ENCODE measurements at regions not wholly inside any gene's neighbourhood (a gene's known extent, or its start where the extent isn't known, plus 50 kb on each side); places are given as distances from the start of the nearest gene placed in this dataset.
"Not testable (repeated sequence)": the region's sequence is repeated elsewhere in the genome, so short reads cannot be mapped to it uniquely, and the experiment has no call there.

DNA sequence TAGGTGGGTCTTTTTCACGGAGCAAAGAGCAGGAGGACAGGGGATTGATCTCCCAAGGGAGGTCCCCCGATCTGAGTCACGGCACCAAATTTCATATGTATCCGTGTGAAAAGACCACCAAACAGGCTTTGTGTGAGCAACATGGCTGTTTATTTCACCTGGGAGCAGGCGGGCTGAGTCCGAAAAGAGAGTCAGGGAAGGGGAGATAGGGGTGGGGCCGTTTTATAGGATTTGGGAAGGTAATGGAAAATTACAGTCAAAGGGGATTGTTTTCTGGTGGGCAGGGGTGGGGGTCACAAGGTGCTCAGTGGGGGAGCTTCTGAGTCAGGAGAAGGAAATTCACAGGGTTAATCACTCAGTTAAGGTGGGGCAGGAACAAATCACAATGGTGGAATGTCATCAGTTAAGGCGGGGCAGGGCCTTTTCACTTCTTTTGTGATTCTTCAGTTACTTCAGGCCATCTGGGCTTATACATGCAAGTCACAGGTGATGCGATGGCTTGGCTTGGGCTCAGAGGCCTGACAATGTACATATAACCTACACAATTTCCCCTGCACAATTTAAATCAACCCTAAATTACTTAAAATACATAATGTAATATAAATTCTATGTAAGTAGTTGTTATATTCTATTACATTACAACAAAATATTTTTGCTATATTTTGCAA lies 921.3 kb upstream of the ALCAM start:
- not testable (repeated sequence) for DNase-seq

DNA sequence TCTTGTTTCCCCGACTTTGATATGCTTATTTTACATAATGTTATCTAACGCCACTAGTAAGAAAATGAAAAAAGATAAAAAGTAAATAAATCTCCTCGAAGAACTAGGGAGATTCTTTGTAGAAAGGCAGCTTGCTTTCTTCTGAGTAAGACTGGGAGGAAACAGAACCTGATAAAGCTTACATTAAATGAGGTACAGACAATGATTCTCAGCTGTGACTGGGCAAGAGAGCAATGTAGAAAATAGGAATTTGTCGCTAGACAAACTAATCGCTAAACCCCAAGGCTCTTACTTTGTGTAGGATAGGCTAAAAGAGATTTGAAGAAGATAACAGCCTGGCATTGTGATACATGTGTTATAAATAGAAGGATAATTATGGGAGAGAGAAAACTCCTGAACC lies 919.0 kb upstream of the ALCAM start:
- DNase-seq, result no peak

DNA sequence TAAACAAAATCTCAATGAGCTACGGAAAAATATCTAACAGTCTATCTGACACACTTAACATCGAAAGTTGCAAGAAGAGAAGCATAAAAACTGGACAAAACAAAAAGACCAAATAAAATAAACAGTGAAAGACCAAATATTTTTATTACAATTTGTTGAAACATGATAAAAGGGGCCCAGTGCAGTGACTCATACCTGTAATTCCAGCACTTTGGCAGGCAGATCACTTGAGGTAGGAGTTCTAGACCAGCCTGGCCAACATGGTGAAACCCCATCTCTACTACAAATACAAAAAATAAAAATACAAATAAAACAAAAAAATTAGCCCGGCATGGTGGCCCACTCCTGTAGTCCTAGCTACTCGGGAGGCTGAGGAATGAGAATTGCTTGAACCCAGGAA lies 914.0 kb upstream of the ALCAM start:
- DNase-seq, result no peak

DNA sequence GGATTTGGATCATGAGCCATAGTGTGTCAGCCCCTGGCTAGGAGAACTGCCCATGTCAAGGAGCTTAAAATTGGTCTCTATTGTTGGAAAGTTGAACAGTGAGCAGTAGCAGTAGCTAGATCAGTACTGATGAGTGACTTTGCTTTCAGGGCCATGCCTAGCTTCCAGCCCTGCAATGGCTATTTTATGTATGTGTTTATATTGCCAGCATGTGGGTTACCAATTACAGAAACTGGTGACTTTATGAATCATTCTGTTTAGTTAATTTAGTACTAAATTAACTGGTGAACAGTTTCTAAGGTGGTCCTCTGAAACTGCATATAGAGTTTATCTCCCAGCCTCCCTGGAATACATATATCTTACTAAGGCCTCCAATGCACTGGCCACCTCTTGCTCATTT lies 908.1 kb upstream of the ALCAM start:
- no peak for DNase-seq

DNA sequence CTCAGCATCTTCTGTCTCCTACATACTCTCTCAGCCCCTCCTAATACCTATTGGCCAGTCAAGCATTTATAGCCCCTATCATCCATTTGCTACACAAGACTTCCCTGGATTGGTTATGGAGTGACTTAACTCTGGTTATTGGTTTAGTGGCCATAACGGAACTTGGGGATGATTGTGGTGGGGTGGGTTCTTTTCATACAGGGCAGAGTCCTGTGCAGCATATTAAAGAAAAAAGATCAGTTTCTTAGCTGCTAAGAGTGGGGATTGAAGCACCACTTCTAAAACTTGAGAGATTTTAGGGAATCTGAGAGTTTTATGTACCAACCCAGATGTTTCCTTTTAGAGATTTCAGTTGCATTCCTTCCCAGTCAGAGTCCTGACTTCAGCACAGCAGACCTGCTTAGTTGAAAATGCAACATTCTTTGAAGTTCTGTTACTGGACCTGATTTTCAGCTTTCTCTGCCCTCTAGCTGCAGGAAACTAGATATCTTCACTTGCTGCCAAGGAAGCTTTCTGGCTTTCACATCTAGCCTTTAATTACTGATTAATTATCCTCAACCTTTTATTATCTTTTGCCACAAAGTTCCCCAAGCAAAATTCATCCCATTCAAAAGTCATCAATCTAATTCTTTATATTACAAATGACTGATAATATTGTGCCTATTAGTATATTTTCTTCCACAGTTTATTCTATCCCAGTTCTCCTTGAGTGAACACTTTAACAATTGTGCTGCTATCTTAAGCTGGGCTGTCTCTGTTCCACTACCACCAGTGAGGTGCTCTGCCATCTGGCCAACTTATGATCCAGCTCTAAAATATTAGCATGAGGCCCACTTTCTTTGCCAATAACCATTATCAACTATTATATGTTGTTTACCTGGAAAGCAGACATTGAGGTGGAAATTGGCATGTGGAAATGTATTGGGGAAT lies 906.0 kb upstream of the ALCAM start:
- DNase-seq, result peak; percentile 28

DNA sequence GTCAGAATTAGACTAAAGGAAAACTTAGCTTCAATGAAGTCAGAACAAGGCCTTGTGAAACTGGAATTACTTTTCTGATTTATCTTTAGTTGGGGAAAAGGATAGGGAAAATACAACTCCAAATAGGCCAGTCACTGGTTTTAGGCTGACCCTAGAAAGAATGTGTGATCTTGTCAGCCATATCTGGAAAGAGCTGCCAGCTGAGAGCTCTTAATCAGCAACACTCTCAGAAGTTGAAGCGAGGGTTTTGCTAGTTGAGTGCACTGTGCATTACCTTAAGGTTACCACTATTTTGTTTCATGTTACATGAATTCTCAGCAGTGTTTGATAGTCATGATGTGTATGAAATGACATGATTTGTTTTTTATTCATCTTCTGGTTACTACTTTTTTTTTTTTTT lies 905.3 kb upstream of the ALCAM start:
- no peak for DNase-seq

DNA sequence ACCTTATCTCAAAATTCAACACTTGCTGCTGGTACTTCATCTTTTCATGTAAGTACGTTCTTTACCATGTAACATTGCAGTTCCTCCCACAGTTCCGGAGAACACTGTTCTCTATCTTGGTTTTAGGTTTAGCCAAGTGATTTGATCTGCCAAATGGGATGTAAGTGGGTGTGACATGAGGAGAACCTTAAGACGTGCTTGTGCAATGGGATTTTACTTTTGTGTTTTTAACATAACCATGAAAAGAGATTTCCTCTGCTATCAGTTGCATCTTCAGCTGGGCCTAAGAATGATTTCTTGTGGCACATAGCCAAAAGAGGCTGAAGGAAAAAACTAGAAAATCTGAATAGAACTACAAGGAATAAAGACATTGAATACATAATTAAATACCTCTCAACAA lies 894.5 kb upstream of the ALCAM start:
- DNase-seq, result no peak

DNA sequence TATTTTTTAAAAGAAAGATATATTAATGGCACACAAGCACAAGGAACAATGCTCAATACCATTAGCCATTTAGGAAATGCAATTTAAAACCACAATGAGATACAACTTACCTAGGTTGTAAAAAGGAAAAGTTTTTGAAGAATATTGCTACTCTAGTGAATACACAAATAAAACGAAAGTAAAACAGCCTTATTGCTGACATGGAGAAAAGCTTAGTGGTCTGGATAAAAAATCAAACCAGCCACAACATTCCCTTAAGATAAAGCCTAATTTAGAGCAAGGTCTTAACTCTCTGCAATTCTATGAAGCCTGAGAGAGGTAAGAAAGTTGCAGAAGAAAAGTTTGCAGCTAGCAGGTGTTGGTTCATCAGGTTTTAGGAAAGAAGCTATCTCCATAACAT lies 892.7 kb upstream of the ALCAM start:
- no peak for DNase-seq

DNA sequence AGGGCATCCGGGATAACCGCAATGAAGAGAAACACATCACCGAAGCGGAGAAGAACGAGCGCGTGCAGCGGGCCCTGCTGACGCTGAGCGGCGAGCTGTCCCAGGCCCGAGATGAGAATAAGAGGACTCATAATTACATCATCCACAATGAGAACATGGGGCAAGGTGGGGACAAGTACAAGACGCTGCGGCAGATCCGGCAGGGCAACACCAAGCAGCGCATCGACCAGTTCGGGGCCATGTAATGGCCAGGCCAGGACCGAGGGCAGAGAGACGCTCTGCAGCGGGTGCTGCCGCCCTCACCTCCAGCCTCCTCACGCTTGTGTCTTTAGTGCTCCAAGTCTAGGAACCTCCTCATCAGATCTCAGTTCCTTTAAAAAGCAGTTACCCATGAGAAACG lies 863.7 kb upstream of the ALCAM start:
- DNase-seq, result no peak

DNA sequence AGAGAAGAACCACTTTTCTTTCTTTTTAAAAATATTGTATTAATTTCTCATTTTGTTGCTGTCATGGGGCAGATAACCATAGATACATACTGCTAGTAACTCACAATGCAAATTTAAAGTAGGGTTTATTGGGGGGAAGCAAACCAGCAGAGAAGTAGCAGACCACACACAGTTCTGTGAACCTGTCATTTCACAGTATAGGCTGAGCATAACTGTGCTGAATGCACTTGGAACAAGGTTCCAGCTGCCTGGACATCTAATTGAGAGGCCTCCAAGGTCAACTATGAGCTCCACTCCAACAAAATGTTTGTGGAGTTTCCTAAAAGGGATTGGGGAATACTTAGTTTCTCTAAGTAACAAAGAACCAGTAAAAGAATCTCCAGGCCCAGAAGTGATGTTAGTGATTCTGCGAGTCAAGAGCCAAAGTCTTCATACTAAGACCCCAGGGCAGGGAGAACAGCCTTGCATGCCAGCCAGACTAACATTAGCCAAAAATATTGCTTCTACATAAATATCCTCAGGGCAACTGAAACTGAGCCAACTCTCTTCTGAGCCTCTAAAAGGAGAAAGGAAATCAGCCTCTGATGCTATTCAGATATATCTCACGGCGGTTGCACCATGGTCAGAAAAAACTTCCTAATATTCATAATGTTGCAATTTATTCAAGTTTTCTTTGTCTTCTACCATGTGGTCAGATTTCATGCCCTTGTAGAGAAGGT lies 856.4 kb upstream of the ALCAM start:
- DNase-seq, result peak; percentile 1

DNA sequence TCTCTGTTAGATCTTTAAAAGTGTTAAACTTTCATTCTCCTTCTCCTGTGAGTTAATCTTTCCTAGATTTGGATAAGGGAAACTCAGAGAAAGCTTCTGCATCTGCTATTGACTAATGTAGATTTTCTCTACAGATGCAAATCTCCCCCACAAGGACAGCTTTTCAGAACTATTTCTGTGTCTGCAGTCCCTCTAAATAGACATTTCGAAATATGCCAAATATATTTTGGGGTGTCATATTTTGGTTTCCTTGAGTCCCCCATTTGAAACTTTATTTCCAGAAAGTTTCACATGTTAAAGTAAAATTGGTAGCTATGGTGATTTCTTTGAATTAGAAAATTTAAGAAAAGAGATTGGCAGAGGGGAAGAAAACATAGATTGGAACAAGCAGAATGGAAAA lies 852.3 kb upstream of the ALCAM start:
- no peak for DNase-seq

DNA sequence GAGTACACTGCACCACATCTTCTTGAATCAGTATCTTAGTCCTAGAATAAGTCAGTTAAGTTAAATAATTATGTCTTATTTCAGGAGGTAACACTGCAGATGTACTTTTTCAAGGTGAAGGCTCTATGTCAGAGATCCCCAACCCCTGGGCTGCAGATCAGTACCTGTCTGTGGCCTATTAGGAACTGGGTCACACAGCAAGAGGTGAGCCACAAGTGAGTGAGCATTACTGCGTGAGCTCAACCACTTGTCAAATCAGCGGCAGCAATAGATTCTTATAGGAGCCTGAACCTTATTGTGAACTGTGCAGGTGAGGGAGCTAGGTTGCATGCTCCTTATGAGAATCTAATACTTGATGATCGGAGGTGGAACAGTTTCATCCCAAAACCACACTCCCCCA lies 851.9 kb upstream of the ALCAM start:
- DNase-seq, result no peak

DNA sequence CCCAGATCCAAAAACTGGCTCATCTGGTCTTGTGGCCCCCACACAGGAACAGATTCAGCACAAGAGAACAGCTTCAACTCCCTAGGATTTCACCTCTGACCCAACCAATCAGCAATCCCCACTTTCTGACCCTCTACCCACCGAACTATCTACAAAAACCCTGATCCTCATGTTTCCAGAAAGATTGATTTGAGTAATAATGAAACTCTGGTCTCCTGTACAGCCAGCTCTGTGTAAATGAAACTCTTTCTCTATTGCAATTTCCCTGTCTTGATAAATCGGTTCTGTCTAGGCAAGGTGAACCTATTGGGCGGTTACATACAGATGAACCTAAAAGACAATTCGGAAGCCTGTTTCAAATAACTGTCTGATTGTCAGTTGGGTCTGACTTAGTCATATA lies 847.6 kb upstream of the ALCAM start:
- DNase-seq, result no peak

DNA sequence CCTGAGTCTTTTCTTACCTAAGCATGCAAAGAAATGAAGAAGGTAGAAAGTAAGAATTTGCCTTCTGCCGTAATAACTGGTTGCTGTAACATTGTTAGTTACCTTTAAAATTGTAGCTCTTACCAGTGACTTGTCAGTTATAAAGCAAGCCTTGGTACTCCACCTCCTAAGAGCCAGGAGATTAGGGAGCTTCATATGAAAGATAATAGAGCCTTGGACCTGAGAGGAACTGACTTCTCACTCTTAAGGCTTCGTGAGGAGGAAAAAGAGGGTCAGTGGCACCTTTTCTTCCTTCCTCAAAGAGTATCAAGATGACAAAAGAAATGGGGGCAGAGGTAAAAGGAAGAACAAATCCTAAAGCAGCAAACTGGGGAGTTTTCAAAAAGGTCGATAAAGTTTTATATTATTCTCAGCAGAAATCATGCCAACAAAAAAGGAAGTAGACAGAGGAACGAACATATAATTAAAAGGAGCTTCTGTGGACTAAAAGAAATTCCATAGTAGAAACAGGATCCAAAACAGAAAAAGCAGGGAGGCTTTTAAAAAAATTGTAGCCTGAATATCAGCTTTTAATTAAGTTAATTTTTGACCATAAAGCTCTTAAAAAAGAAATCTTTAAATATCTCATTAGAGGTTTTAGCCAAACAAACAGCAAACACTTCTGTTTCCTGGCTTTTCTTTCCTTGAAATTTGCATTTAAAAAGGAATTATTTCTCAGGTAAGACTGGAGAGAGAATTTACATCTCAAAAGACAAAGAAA lies 847.1 kb upstream of the ALCAM start:
- DNase-seq, result no peak

DNA sequence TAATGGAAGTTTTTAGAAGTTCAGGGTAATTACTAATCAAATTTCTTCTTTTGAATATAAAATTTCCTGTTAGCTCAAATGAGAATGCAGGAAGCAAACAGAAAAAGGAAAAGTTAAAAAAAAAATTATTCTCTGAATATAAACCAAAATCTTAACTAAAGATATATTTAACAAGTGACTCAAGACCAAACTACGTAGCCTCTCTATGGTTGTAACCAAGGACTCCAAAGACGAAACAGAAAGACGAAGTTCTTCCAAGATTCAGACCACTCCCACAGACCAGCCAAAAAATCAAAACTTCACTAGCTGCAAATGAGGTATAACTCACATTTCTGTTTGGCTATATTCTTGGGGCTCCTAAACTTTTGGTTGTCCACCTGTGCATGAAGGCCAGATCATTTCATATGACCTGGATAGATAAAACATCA lies 846.5 kb upstream of the ALCAM start:
- no peak for DNase-seq

DNA sequence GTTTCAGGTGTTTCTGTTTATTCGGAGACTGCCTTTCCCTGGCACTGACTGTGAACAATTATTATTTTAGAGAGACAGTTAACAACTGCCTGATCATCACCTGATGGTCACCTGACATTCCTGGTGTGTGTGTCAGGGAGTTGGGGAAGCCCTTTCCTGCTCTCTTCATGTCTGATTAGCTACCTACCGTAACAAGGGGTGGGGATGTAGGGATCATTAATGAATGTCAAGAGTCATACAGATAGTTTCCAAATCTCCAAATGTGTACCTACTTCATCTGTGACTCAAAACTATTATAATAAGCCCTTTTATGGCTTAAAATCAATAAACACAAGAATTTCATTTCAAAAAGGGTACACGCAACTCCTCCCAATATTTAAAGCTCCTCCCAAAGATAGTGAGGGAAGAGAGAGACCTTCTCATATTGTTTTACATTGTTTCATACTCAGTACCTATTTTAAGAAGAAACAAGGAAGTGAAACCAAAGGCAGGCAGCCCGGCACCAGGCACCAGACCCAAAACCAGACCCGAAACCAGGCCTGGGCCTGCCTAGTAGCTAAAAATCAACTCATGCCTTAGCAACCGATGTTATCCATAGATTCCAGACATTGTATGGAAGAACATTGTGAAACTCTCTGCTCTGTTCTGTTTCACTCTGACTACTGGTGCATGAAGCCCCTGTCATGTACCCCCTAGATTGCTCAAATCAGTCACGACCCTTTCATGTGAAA lies 844.9 kb upstream of the ALCAM start:
- DNase-seq, result no peak

DNA sequence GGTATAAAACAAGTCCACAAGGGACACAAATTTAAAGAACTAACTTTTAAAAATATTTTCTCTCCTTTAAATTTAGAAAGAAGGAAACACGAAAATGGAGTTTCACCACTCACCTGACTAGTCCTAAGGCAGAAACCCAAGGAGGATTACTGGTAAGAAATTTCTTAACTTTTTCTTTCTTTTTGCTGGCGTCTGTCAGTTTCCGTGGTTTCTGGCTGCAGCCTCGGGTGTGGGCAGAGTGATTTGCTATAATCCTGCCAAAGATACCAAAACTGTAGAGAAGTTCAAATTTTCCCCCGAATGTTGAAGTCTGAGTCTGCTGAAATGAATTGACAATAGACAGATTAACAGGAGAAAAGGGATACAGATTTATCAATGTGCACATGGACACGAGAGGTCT lies 843.6 kb upstream of the ALCAM start:
- DNase-seq, result no peak

DNA sequence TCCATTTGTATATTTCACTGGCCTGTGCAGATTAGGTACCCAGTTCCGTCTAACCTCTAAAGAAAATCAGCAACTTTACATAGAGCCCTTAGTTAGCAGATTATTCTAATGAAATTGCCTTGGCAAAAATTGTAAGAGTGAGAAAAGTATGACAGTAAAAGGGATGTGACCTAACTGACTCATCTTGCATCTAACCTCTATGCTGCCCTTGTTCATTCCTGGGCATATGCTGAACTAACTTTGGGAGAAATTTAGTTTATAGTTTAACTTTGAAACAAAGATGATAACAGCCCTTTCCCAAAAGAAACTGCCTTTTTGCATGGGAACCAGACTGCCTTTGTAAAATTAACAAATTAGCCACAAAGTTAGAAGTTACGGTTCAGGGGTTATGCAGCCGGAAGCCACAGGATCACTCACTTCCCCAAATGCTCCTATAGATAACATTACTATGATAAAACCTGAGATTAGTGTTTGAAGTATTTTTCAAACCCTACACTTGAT lies 839.8 kb upstream of the ALCAM start:
- no peak for DNase-seq

DNA sequence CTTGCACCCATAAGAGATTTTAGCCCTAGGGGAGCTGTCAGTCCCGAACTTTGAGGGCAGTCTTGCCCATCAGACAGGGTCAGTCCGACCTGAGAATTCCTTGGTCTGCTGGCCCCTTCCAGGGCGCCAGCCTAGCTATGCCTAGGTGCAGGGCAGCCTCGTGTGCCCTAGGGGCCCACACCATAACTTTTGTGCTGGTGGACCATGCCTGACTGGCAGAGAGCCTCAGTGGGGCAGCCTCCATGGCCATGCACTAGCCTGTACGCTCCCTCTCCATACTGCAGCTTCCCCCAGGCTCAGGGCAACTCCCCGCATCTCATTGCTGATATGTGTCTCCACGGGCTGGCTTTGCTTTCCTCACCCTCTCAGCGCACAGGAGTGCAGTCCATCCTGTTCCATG lies 835.8 kb upstream of the ALCAM start:
- DNase-seq, result no peak

DNA sequence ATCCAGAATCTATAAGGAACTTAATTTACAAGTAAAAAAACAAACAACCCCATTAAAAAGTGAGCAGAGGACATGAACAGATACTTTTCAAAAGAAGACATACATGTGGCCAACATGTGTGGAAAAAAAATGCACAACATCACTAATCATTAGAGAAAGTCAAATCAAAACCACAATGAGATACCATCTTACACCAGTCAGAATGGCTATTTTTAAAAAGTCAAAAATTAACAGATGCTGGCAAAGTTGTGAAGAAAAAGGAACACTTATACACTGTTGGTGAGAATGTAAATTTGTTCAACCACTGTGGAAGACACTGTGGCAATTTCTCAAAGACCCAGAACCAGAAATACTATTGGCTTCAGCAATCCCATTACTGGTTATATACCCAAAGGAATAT lies 830.0 kb upstream of the ALCAM start:
- DNase-seq, result no peak

DNA sequence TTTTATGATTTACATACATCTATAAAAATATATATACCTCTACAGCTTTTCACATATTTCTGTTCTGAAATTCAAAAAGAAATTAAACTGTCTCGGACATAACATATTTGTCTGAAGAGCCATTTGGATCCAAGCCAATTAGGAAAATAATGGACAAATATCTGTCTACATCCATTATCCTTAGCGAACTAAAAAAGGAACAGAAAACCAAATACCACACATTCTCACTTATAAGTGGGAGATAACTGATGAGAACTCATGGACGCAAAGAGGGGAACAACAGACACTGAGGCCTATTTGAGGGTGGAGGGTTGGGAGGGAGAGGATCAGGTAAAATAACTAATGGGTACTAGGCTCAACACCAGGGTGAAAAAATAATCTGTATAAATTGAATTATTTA lies 829.4 kb upstream of the ALCAM start:
- DNase-seq, result no peak

DNA sequence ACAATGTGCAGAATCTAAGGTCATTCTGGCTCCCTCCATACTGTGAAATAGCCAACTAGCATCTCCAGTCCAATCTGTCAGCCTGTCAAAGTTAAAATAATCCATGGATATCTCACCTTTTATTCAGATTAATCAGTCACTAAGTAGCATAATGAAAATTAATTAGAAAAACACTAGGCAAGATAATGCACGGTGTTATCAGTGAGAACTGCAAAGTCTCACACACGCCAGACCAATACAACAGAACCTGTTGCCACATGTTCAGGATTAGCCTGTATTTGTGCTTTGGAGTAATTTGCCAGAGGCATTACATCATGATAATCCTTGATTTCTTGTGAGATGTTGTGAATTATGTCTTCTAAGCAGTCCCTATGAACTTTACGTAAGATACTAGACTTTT lies 820.4 kb upstream of the ALCAM start:
- no peak for DNase-seq

All from amniotic stem cell (primary cell).